Panc1 (cell line): ENCODE measurements at regions not wholly inside any gene's neighbourhood (a gene's known extent, or its start where the extent isn't known, plus 50 kb on each side); places are given as distances from the start of the nearest gene placed in this dataset.

Source experiments
- ATAC-seq: fragments of 200-7000 bp; cut with Tn5 transposase; 2 replicates; pipeline ENCODE4 v1.9.1; 2020; ENCODE audit warnings: mild to moderate bottlenecking, moderate library complexity
- BruUV-seq: library from RNA; stranded (reverse); fragments of 400-500 nt; replicated peaks from 2 replicates; lab custom pipeline; 2021; lab: Mats Ljungman, UMichigan
- CTCF ChIA-PET: fragments of 300-600 bp; sonication (Branson Sonifier 250); formaldehyde crosslinking; loops from one replicate; lab custom pipeline; 2022; ENCODE audit warnings: antibody characterized with exemption; lab: Charles Lee
- POLR2A ChIA-PET: fragments of 300-600 bp; sonication (Branson Sonifier 250); formaldehyde crosslinking; loops from one replicate; lab custom pipeline; 2022; ENCODE audit warnings: antibody characterized with exemption; lab: Charles Lee
- DNase-seq: peaks from one replicate; pipeline ENCODE4 v3.0.0-alpha.2; 2010; ENCODE audit warnings: low read depth, low spot score
- H3K27ac ChIP-seq: 2 replicates; pipeline ENCODE4 v1.5.1; 2011; ENCODE audit warnings: mild to moderate bottlenecking, low read length, inconsistent platforms
- H3K27me3 ChIP-seq: fragments of 200-500 bp; sonication (Bioruptor generic); 2 replicates; pipeline ENCODE4 v1.6.0; 2014; ENCODE audit warnings: low read length, inconsistent platforms; ENCODE audit not compliant: control insufficient read depth, insufficient read depth
- H3K36me3 ChIP-seq: fragments of 200-500 bp; sonication (Bioruptor generic); 2 replicates; pipeline ENCODE4 v1.5.1; 2014; ENCODE audit warnings: inconsistent platforms, mild to moderate bottlenecking, low read length, moderate library complexity; ENCODE audit not compliant: control insufficient read depth, insufficient read depth
- H3K4me1 ChIP-seq: 2 replicates; pipeline ENCODE4 v1.5.1; 2011; ENCODE audit warnings: inconsistent platforms, mild to moderate bottlenecking, low read length, moderate library complexity; ENCODE audit not compliant: control insufficient read depth, insufficient read depth
- H3K4me3 ChIP-seq, 2 experiments: 2 replicates each; pipeline ENCODE4 v1.5.1; 2011 to 2012; ENCODE audit warnings: low read depth in 2 of 2, low read length in 2 of 2, mild to moderate bottlenecking in 2 of 2, inconsistent platforms in 1 of 2, moderate library complexity in 1 of 2
- H3K9me3 ChIP-seq: fragments of 200-500 bp; sonication (Bioruptor generic); 2 replicates; pipeline ENCODE4 v1.5.1; 2014; ENCODE audit warnings: low read depth, mild to moderate bottlenecking, inconsistent platforms, low read length, moderate library complexity; ENCODE audit not compliant: control insufficient read depth, insufficient read depth
- POLR2AphosphoS5 ChIP-seq: IDR thresholded peaks from 2 replicates; pipeline ENCODE4 v1.6.1; 2012; ENCODE audit warnings: mild to moderate bottlenecking, low read depth, low read length, moderate library complexity
- SIN3A ChIP-seq: IDR thresholded peaks from 2 replicates; pipeline ENCODE4 v1.6.1; 2012; ENCODE audit warnings: low read depth, mild to moderate bottlenecking, low read length, moderate library complexity, borderline replicate concordance; ENCODE audit not compliant: insufficient read depth
- TCF7L2 ChIP-seq: IDR thresholded peaks from 2 replicates; pipeline ENCODE4 v1.6.1; 2011; ENCODE audit warnings: mild to moderate bottlenecking, low read depth, low read length, inconsistent platforms
- in situ Hi-C: cut with HindIII; loops from 2 replicates; pipeline ENCODE4 v1.10.0; 2016; ENCODE audit warnings: low sequenced_read_pairs, low pct_unique_long_range_greater_than_20kb
- intact Hi-C: fragments of 100-400 bp; cut with micrococcal nuclease; formaldehyde crosslinking; loops from one replicate; pipeline ENCODE4 v1.10.0; 2022; ENCODE audit not compliant: unreplicated experiment
- TF ChIP-seq, protein P1 (sequence below), 2 experiments: IDR thresholded peaks; 2 replicates each; pipeline ENCODE4 v1.6.1; 2011 to 2012; ENCODE audit warnings: low read depth in 2 of 2, control low read depth in 1 of 2, low read length in 1 of 2, mild to moderate bottlenecking in 1 of 2, moderate library complexity in 1 of 2; ENCODE audit not compliant: insufficient read depth in 1 of 2
- TF ChIP-seq, protein P2 (sequence below): fragments of 450-650 bp; IDR thresholded peaks from 2 replicates; pipeline ENCODE4 v1.5.1; 2017; ENCODE audit warnings: mild to moderate bottlenecking

DNA sequence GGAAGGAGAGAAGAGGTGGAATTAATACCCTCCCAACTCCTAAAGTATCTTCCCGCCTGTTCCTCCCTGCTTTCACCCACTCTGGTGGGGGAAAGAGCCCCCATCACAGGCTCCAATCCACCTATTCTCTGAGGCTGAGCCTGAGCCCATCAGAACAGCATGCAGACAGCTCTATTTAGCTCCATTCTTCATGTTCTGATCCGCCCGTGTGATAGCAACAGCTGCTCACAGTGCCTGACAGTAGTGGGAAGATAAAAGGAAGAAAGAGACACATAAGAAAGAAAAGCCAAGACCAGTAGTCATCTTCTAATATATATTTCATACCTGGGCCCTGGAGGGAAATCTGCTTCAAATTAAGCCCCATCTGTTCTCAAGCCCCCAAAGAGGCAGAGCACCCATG lies 80.3 kb upstream of the AKIP1 start:
- BruUV-seq = no TSS peak
- CTCF ChIA-PET = no interaction called here

DNA sequence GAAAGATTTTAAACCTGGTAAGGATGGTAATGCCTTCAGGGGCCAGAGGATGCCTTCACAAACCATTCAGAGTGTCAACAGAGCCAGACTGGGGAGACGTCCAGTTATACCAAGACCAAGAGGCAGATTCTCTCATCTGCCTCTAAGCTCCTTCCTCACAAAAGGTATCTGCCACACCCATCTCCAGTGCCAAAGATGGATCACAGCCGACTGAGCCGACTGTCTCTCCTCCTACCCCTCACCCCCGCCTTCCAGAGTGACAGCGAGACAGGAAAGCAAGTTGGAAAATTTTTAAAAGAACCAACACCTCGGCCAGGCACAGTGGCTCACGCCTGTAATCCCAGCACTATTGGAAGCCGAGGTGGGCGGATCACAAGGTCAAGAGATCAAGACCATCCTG lies 79.1 kb upstream of the AKIP1 start:
- no peak for DNase-seq
- TF ChIP-seq SIN3A (no peak), TCF7L2 (no peak), POLR2AphosphoS5 (no peak)
- TF ChIP-seq, protein P1, sequence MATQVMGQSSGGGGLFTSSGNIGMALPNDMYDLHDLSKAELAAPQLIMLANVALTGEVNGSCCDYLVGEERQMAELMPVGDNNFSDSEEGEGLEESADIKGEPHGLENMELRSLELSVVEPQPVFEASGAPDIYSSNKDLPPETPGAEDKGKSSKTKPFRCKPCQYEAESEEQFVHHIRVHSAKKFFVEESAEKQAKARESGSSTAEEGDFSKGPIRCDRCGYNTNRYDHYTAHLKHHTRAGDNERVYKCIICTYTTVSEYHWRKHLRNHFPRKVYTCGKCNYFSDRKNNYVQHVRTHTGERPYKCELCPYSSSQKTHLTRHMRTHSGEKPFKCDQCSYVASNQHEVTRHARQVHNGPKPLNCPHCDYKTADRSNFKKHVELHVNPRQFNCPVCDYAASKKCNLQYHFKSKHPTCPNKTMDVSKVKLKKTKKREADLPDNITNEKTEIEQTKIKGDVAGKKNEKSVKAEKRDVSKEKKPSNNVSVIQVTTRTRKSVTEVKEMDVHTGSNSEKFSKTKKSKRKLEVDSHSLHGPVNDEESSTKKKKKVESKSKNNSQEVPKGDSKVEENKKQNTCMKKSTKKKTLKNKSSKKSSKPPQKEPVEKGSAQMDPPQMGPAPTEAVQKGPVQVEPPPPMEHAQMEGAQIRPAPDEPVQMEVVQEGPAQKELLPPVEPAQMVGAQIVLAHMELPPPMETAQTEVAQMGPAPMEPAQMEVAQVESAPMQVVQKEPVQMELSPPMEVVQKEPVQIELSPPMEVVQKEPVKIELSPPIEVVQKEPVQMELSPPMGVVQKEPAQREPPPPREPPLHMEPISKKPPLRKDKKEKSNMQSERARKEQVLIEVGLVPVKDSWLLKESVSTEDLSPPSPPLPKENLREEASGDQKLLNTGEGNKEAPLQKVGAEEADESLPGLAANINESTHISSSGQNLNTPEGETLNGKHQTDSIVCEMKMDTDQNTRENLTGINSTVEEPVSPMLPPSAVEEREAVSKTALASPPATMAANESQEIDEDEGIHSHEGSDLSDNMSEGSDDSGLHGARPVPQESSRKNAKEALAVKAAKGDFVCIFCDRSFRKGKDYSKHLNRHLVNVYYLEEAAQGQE (IDR thresholded peaks at IDR 0.05; ENCODE audit: insufficient read depth in 1 of 2, low read depth in 2 of 2, low read length in 1 of 2) = no peak
- TF ChIP-seq, protein P2, sequence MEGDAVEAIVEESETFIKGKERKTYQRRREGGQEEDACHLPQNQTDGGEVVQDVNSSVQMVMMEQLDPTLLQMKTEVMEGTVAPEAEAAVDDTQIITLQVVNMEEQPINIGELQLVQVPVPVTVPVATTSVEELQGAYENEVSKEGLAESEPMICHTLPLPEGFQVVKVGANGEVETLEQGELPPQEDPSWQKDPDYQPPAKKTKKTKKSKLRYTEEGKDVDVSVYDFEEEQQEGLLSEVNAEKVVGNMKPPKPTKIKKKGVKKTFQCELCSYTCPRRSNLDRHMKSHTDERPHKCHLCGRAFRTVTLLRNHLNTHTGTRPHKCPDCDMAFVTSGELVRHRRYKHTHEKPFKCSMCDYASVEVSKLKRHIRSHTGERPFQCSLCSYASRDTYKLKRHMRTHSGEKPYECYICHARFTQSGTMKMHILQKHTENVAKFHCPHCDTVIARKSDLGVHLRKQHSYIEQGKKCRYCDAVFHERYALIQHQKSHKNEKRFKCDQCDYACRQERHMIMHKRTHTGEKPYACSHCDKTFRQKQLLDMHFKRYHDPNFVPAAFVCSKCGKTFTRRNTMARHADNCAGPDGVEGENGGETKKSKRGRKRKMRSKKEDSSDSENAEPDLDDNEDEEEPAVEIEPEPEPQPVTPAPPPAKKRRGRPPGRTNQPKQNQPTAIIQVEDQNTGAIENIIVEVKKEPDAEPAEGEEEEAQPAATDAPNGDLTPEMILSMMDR = no peak
- no peaks in the 10 kb centered on the region for H3K27me3 ChIP-seq
- no peaks in the 10 kb centered on the region for H3K36me3 ChIP-seq
- peaks cover 6% of the 10 kb centered on the region; the same call in 1 of the 2 replicates for H3K4me1 ChIP-seq
- no peak for ATAC-seq
- H3K9me3 ChIP-seq = no peaks in the 10 kb centered on the region
- CTCF ChIA-PET = no interaction called here
- BruUV-seq = no TSS peak
- H3K27ac ChIP-seq = no peak overlapping the region
- POLR2A ChIA-PET = interaction anchor here (0.7 kb wide), 1 partner anchor 297 kb away, joined by 13 read pairs; no protein-coding TSS in a partner anchor
- intact Hi-C loops (no loop called here), in situ Hi-C loops (no loop called here)
- no peak overlapping the region for H3K4me3 ChIP-seq

More for the DNA sequence above, 80.3 kb upstream of the AKIP1 start:
- DNase-seq = no peak
- H3K4me1 ChIP-seq = peaks cover 12% of the 10 kb centered on the region; the same call in 1 of the 2 replicates
- intact Hi-C loops (no loop called here), in situ Hi-C loops (no loop called here)
- H3K4me3 ChIP-seq = no peak overlapping the region
- H3K27me3 ChIP-seq = no peaks in the 10 kb centered on the region
- no peak overlapping the region for H3K27ac ChIP-seq
- POLR2A ChIA-PET = no interaction called here
- no peaks in the 10 kb centered on the region for H3K9me3 ChIP-seq
- ATAC-seq = no peak
- TF ChIP-seq, protein P2 = no peak
- TF ChIP-seq TCF7L2 (no peak), SIN3A (no peak), POLR2AphosphoS5 (no peak)
- TF ChIP-seq, protein P1 (IDR thresholded peaks at IDR 0.05; ENCODE audit: insufficient read depth in 1 of 2, low read depth in 2 of 2, low read length in 1 of 2) = no peak
- H3K36me3 ChIP-seq = no peaks in the 10 kb centered on the region
